ENCODE measurements at regions not wholly inside any gene's neighbourhood (a gene's known extent, or its start where the extent isn't known, plus 50 kb on each side); places are given as distances from the start of the nearest gene placed in this dataset.
"Not testable (repeated sequence)": the region's sequence is repeated elsewhere in the genome, so short reads cannot be mapped to it uniquely, and the experiment has no call there.

- DNase-seq: not testable (repeated sequence)
Observed at GRCh38 chr9:104195142-104195541, 101.0 kb downstream of the SMC2 start.

- no peak for DNase-seq
Observed at GRCh38 chr9:104200456-104200994, 106.4 kb downstream of the SMC2 start.

DNA sequence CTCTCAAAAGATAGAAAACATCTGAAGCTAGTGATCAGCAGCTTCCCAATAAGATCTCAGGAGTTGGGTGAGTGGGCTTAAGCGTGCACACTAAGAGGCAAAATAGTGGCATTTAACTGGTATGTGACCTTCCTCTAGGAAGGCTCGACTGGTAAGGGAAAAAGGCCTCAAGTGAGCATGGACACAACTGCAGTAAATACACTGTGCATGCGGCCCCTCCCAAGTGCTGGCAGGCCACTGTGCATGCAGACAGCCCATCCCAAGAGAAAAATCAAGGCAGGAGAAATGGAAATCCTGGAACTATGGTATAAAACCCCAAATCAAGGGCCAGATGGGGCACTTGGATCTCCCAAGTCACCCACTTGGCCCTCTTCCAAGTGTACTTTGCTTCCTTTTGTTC, 112.7 kb downstream of the SMC2 start:
- DNase-seq: no peak

DNA sequence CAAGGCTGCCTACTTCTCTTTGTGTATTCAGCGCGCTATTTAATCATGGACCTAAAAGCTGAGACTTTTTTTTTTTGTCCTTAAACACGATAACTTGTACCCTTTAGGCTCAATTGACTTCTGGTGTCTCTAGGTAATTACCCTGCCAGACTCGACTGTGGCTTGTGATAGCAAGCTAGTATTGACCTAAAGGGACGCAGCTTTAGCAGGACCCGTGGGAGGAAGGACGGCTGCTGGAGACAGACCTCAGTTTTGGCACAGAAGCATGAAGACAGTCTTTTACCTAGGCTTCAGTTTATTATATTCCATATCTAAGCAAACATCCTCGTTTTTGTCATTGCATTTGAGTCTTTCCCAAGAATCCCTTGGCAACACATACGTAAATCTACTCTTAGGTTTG, 115.3 kb downstream of the SMC2 start:
- DNase-seq: no peak

DNA sequence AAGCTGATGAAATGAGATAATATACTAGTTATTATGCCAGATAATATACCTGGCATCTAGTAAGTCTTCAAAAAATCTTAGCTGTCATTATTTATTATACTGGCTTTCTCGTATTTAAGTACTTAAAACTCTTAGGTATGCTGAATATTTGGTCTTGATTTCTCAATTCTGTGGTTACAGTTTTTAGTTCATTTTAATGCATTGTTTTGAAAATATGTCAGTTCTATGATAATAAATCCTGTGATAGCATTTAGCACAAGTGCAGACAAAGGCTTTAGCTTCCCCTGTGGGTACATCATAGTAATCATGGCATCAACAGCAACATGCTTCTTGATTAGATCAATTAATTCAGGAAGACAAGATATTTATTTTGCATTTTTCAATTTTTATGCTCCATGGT, 133.0 kb downstream of the SMC2 start:
- DNase-seq: no peak

DNA sequence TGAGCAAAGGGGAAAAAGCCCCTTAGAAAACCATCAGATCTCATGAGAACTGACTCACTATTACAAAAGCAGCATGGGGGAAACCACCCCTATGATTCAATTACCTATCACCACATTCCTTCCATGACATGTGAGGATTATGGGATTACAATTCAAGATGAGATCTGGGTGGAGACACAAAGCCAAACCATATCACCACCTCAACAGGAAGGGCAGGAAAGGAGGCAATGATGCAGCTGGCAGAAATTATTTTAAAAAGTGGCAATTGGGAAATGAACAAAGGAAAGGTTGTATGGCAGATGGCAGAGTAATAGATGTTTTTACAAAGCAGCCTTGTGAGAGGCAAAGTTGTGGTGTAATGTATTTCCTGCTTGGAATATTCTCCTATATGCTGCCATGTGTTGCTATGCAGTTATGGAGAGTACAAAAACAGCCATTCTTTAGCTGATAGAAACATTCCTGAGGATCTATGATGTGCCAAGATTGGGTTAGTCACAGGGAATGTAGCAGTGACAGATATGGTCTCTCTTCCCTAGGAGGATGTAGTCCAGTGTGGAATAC, 138.8 kb downstream of the SMC2 start:
- no peak for DNase-seq

DNA sequence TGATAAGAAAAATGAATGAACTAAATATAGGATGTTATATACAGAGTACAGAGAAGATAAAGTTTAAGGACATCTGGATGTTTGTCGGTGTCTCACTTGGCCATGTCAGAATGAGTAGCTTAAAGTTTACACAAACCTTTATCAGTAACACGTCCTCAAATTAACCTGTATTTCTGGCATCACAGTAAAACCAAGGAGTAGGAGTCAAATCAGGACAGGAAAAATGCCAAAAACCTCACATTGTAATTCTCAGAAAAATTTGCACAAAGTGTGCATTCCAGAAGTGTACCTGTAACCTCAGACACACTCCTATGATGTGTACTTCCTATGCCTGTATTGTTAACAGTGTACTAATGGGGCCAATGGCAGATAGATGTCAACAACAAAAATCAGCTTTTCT, 139.3 kb downstream of the SMC2 start:
- DNase-seq: no peak

DNA sequence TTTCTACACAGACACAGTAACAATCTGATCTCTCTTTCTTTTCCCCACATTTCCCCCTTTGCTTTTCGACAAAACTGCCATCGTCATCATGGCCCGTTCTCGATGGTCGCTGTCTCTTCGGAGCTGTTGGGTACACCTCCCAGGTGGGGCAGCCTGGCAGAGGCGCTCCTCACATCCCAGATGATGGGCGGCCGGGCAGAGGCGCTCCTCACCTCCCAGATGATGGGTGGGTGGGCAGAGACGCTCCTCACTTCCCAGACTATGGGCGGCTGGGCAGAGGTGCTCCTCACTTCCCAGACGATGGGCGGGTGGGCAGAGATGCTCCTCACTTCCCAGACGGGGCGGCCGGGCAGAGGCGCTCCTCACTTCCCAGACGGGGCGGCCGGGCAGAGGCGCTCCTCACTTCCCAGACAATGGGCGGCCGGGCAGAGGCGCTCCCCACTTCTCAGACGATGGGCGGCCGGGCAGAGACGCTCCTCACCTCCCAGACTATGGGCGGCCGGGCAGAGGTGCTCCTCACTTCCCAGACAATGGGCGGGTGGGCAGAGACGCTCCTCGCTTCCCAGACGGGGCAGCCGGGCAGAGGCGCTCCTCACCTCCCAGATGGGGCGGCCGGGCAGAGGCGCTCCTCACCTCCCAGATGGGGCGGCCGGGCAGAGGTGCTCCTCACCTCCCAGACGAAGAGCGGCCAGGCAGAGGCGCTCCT, 140.7 kb downstream of the SMC2 start:
- DNase-seq: not testable (repeated sequence)

DNA sequence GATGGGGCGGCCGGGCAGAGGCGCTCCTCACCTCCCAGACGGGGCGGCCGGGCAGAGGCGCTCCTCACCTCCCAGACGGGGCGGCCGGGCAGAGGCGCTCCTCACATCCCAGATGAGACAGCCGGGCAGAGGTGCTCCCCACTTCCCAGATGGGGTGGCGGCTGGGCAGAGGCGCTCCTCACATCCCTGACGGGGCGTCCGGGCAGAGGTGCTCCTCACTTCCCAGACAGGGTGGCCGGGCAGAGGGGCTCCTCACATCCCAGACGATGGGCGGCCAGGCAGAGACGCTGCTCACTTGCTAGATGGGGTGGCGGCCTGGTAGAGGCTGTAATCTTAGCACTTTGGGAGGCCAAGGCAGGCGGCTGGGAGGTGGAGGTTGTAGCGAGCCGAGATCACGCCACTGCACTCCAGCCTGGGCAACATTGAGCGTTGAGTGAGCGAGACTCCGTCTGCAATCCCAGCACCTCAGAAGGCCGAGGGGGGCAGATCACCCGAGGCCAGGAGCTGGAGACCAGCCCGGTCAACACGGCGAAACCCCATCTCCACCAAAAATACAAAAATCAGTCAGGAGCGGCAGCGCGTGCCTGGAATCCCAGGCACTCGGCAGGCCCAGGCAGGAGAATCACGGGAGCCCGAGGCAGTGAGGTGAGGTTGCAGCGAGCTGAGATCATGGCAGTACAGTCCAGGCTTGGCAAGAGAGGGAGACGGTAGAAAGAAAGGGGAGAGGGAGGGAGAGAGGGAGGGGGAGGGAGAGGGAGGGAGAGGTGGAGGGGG, 141.4 kb downstream of the SMC2 start:
- not testable (repeated sequence) for DNase-seq

DNA sequence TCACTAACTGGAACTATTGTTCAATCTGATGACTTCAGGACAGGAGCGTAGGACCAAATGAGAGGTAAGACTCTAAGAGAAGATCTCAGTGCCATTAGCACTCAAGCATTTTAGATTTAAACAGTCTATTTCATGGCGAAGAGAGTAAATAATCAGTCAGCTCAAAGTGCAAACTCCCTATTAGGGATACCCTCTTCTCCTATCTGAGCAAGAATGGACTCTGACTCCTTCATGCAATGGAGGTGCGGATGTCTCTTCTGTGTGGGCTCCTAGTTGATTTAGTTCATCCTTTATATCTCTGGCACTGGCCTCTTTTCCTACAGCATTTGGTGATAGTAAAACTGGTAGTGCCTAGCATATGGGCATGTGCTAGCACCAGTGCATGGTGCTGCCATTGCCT, 144.6 kb downstream of the SMC2 start:
- DNase-seq: no peak

DNA sequence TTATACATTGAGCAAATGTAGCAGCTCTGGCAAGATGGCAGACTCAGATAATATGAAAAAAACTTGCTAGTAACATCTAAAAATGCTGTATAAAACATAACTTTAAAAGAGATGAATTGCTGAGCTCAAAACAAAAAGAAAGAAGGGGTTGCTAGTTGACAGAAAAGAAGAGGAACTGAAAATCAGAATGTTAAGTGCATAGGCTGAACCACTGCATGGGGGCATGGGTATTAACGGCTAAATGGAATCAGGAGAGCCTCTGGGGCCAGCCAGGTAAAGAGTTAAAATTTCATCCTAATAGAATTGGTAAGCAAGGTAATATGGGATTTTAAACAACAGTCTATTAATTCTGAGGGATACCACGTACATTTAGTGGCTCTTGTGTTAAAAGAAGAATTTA, 146.8 kb downstream of the SMC2 start:
- DNase-seq: no peak

GRCh38 chr9:104245925-104246324, 151.8 kb downstream of the SMC2 start:
- no peak for DNase-seq

DNA sequence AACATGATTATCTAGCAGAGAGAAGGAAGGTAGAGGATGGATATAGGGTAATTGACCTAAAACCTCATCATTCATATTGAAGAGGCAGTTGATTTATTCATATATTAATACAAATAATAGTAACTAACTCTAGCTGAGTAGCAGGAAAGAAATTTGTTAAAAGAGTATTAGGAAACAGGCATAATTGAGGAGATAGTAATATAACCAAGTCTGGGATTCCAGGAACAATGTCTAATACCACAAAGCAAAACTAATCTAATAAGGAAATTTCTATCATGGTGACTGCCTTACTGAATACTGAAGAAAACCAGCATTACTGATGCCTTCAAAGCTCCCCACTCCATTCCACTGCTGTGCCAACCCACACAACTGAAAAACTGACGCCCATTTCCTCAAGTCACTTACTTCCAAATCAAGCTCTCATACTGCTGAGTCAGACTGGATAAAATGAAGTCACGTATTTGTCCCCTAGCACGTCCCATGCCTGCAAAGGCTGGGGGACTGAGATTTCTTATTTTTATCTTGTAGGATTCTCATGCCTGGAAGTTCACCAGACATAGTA, 153.9 kb downstream of the SMC2 start:
- DNase-seq: no peak

- DNase-seq: no peak
Observed at GRCh38 chr9:104256031-104256695, 162.1 kb downstream of the SMC2 start.

GRCh38 chr9:104256696-104257062, 162.6 kb downstream of the SMC2 start:
- DNase-seq: no peak

DNA sequence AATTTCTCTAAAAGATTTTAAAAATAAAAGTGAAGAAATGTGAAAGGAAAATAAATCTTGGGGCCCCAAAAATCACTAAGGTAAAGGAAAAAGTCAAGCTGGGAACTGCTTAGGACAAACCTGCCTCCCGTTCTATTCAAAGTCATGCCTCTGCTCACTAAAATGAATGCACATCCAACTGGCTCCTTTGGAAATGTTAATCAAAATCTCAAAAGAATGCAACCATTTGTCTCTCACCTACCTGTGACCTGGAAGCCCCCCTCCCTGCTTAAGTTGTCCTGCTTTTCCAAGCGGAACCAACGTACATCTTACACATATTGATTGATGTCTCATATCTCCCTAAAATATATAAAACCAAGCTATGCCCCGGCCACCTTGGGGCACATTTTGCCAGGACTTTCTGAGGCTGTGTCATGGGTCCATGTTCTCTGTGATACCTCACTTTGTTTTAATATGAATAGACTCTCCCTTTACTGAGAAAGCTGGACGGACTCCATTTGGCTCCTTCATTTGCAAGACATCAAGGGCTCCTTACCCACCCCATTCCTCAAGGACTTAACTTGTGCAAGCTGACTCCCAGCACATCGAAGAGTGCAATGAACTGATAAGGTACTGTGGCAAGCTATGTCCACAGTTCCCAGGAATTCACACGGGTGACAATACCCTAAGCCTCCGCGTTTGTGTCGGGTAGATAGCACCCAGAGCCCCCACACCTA, 164.3 kb downstream of the SMC2 start:
- DNase-seq: no peak

DNA sequence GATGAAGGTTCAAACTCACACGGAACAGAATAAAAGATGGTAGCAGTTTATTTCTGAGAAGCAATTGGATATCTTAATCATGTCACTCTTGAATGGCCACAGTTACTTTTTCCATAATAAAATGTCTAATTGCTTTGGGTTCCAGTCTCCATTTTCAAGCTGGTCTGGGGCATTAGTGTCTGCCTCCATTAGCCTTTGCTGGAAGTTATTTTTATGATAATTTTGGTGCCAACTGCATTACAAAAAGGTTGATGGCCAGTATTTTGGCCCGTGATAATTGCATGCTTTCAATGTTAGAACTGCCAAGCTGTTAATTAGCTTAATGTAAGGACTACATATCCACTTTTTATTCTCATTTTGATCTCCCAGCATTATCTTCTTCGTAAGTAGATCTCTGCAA, 165.9 kb downstream of the SMC2 start:
- no peak for DNase-seq

DNA sequence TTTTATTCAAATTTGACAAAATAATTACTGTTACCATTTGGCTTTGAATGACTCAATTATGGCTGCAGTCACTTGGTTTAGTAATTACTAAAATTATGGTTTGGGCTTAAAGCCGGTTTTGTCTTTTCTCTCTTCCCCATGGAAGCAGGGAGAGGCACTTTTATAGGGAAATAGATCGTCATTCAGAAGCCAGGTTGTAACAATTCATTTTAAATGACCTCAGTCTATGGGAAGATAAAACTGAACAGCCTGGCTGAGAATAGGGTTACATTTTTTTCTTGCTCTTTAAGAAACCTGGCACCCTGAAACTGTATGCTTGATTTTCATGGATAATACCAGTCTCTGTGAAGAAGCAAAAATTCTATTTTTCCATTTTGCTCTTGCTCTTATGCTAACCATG, 169.8 kb downstream of the SMC2 start:
- no peak for DNase-seq

GRCh38 chr9:104264431-104264830, 170.3 kb downstream of the SMC2 start:
- no peak for DNase-seq

DNA sequence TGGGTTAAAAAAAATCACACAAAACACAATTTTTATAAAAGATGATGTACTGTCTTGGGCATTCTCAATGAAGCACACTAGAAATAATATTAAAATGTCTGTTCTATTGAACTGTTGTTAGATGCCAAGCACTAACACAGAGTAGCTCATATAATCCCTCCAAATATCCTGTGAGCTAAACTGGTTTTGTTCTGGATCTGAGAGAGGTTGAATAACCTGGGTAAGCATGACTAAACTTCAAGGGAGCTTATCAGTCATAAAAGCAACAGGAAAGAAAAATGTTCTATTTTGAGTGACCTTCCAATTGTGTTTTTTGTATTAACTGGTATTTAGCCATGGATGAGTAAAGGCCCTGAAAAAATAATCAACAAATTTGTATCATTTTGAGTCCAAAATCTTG, 175.3 kb downstream of the SMC2 start:
- no peak for DNase-seq

DNA sequence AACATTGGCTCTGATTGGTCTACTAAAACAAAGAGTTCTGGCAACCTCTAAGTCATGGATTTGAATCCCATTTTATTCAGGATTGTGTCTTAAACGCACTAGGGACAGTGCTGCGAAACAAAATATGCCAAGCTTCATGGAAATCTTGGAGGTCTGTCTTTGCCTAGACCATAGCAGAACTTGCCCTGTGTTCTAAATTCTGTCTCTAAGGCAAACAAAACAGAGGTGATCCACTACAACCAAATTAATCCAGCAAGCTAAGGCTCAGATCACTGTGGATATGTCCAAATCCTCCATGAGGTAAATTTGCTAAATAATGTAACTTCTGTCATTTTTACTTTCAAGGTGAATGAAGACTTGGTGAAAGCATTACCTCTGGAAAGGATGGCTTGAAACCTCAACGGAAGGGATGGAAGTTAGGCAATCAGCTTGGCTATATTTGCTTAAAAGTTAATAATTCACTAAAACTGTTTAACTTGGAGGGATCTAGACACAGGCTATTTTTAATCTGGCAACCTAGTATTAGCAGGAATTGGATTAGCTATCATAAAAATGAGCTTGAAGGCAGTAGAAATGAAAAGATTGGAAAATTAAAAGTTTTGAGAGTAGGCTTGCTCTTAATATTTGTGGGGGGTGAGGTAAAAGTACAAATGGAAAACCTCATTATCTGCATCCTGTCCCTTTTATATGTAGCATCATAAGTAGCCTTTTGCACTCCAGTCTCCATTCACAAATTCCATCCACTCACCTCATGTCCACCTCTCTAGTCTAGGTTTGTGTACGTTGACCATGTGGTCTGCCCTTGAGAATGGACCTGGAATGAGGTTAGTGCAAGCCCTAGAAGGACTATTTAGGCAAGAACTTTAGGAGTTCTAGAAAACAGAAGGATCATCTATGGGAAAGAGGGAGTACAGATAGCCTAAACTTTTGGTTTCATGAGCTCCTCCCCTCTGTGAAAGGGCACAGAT, 176.2 kb downstream of the SMC2 start:
- DNase-seq: no peak

All from SHP77 (cell line).